ENCODE measurements at regions not wholly inside any gene's neighbourhood (a gene's known extent, or its start where the extent isn't known, plus 50 kb on each side); places are given as distances from the start of the nearest gene placed in this dataset.
A peak's percentile ranks its signal among the peaks of the same experiment; 100 is the strongest.

DNA sequence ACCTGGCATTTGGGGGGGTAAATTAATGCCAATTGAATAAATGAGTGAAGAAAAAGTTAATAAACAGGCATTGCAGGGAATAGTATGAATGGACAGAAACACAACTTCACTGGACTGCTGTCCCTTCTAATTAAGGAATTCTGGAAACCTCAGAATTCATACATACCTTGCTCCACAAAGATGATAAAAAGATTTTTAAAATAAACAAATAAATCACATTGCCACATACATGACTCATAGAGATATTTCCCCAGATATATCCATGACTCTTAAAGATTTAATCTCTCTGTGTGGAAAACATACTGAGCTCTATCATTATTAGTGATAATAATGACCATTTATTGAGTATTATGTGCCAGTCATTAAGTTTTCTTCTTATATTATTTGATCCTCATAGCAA is 469.0 kb upstream of the MEF2C start:
- H3K18ac ChIP-seq (ENCODE audit: low read depth, low read length) = no peak overlapping the region
- H3K56ac ChIP-seq (ENCODE audit: extremely low read depth, insufficient read depth, low read length) = no peak overlapping the region
- no peak overlapping the region for H2AK9ac ChIP-seq (replicated peaks; ENCODE audit: low read depth, low read length, poor library complexity)
- no peak overlapping the region for H2AFZ ChIP-seq (replicated peaks; ENCODE audit: low read length, poor library complexity)
- H2BK5ac ChIP-seq (ENCODE audit: low read depth, low read length, poor library complexity, severe bottlenecking) = no peak overlapping the region
- H4K8ac ChIP-seq (ENCODE audit: low read depth in 2 of 2, low read length in 2 of 2) = no peak overlapping the region
- H3K27me3 ChIP-seq (ENCODE audit: control insufficient read depth, insufficient read depth, low read length) = no peaks in the 10 kb centered on the region
- H3K4ac ChIP-seq (ENCODE audit: low read depth, low read length) = no peak overlapping the region
- H2BK20ac ChIP-seq (ENCODE audit: low read depth, low read length) = no peak overlapping the region
- H3K4me2 ChIP-seq (ENCODE audit: low read depth, low read length) = no peak overlapping the region
- TF ChIP-seq BHLHE40 (IDR thresholded peaks at IDR 0.05; ENCODE audit: low read depth, low read length) (no peak), POLR2A (IDR thresholded peaks at IDR 0.05; ENCODE audit: low read depth, low read length) (no peak), CEBPB (IDR thresholded peaks at IDR 0.05; ENCODE audit: low read depth, low read length) (no peak)
- intact Hi-C loops (cut with micrococcal nuclease) = no loop called here
- no TSS peak for BruUV-seq (replicated peaks)
- no peaks in the 10 kb centered on the region for H3K9me1 ChIP-seq (ENCODE audit: insufficient read depth, low read length)
- no peak overlapping the region for H2AK5ac ChIP-seq (ENCODE audit: low read depth, low read length)
- H3K27ac ChIP-seq (ENCODE audit: insufficient read depth, low read length) = no peak overlapping the region
- H2BK15ac ChIP-seq (ENCODE audit: low read depth, low read length) = no peak overlapping the region
- no peak overlapping the region for H3K9ac ChIP-seq (ENCODE audit: low read depth, low read length)
- no peak overlapping the region for H3K14ac ChIP-seq (replicated peaks; ENCODE audit: low read depth, low read length)
- no peak overlapping the region for H3K4me3 ChIP-seq (ENCODE audit: insufficient read depth, low read depth, low read length)
- no peaks in the 10 kb centered on the region for H3K36me3 ChIP-seq (ENCODE audit: control insufficient read depth, insufficient read depth, low read length)
- no peaks in the 10 kb centered on the region for H3K9me3 ChIP-seq (ENCODE audit: control insufficient read depth, insufficient read depth, low read length)
- H4K91ac ChIP-seq (ENCODE audit: insufficient read depth, low read depth, low read length) = no peak overlapping the region
- no peaks in the 10 kb centered on the region for H3K4me1 ChIP-seq (ENCODE audit: control insufficient read depth, insufficient read depth, low read length)
- no peak for ATAC-seq (ENCODE audit: low read depth)
- H2BK120ac ChIP-seq (ENCODE audit: low read depth, low read length) = no peak overlapping the region
- in situ Hi-C loops (cut with MboI; ENCODE audit: low sequenced_read_pairs) = no loop called here
- ChIA-PET CTCF (no interaction called here), POLR2A (ENCODE audit: unreplicated experiment) (no interaction called here)
- H4K20me1 ChIP-seq (ENCODE audit: insufficient read depth, low read length) = no peaks in the 10 kb centered on the region
- no peaks in the 10 kb centered on the region for H3K79me1 ChIP-seq (ENCODE audit: low read depth in 1 of 2, low read length in 2 of 2)
- peak; percentile 10 for DNase-seq
- no peak overlapping the region for H3K23ac ChIP-seq (ENCODE audit: low read depth, low read length)
- no peak overlapping the region for H4K5ac ChIP-seq (ENCODE audit: low read depth, low read length)
- dilution Hi-C loops (cut with HindIII; ENCODE audit: low sequenced_read_pairs, unreplicated experiment) = no loop called here
